Fibroblast of lung (primary cell): ENCODE measurements at regions not wholly inside any gene's neighbourhood (a gene's known extent, or its start where the extent isn't known, plus 50 kb on each side); places are given as distances from the start of the nearest gene placed in this dataset.

Experiments
- CTCF ChIP-seq, 2 donors: IDR thresholded peaks in 1 of 2; conservative IDR thresholded peaks in 1 of 2; 1 replicate in 1 of 2; 2 replicates in 1 of 2; pipeline ENCODE4 v1.5.1; 2011 to 2012; ENCODE audit warnings: low read length in 2 of 2, control low read depth in 1 of 2, inconsistent platforms in 1 of 2, low read depth in 1 of 2, mild to moderate bottlenecking in 1 of 2
- EZH2 ChIP-seq: IDR thresholded peaks from 2 replicates; pipeline ENCODE4 v1.5.1; 2012; ENCODE audit warnings: low read length, control low read depth, mild to moderate bottlenecking; ENCODE audit errors: missing control alignments

- no peak for TF ChIP-seq EZH2
- no peak for TF ChIP-seq CTCF (conservative IDR thresholded peaks at IDR 0.05 in 1 of 2, IDR thresholded peaks at IDR 0.05 in 1 of 2; ENCODE audit: low read depth in 1 of 2, low read length in 2 of 2)
Observed at GRCh38 chr1:78721136-78721535, 71.5 kb downstream of the IFI44 start.
